ENCODE measurements at regions not wholly inside any gene's neighbourhood (a gene's known extent, or its start where the extent isn't known, plus 50 kb on each side); places are given as distances from the start of the nearest gene placed in this dataset.

DNA sequence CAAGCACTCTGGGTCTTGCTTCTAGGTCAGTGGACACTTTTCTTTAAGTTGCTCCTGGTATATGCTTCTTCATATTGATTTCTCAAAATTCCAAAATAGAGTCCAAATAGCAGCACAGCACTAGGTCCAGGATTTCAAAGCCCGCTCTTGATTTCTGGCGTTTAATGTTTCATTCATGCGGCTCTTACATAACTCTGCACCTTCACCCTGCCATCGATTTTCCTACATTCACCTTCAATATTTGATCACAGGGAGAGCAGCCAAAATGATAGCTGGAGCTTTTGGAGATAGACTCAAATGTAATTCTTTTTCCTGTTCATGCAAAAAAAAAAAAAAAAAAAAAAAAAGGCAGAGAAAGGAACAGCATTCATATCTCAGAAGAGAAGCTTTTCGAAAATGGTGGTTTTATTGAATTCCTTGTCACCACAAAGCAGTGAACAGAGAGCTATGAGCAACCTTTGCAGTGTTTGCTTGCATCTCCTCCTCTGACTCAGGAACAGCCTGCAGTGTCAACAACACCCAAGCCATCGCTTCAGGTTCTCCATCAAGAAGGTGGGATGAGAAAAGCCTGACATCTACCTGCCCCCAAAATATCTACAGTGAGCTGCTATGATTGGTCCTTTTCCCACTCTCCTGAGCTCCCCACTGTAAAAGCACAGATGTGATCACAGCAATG is 97.8 kb downstream of the MED10 start:
- H3K4me3 ChIP-seq (ENCODE audit: low read depth, low read length) = no peak overlapping the region
- TF ChIP-seq, protein P1, sequence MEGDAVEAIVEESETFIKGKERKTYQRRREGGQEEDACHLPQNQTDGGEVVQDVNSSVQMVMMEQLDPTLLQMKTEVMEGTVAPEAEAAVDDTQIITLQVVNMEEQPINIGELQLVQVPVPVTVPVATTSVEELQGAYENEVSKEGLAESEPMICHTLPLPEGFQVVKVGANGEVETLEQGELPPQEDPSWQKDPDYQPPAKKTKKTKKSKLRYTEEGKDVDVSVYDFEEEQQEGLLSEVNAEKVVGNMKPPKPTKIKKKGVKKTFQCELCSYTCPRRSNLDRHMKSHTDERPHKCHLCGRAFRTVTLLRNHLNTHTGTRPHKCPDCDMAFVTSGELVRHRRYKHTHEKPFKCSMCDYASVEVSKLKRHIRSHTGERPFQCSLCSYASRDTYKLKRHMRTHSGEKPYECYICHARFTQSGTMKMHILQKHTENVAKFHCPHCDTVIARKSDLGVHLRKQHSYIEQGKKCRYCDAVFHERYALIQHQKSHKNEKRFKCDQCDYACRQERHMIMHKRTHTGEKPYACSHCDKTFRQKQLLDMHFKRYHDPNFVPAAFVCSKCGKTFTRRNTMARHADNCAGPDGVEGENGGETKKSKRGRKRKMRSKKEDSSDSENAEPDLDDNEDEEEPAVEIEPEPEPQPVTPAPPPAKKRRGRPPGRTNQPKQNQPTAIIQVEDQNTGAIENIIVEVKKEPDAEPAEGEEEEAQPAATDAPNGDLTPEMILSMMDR (IDR thresholded peaks at IDR 0.05; ENCODE audit: control insufficient read depth, extremely low read depth, insufficient read depth) = no peak
- no peak for DNase-seq (ENCODE audit: low read depth)

DNA sequence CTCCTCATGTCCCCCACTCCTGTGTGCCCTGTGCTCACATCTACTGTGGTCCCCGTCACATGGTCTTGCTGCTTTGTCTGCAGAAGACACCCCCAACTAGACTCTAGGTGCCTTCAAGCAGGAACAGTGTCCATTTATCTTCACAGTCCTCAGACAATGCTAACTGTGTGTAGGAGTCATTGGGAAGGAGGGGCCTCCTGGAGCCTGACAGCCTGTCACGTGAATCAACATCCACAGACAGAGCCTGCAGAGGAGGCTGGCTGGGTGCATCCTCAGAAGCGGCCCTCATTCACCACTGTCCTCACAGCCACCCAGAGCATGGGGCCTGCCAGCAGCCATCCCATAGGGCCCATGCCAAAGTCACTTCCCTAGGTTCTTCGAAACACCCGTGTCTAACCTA is 98.7 kb downstream of the MED10 start:
- H3K4me3 ChIP-seq (ENCODE audit: low read depth, low read length) = no peak overlapping the region
- TF ChIP-seq, protein P1 (IDR thresholded peaks at IDR 0.05; ENCODE audit: control insufficient read depth, extremely low read depth, insufficient read depth) = no peak
- no peak for DNase-seq (ENCODE audit: low read depth)

- no peak overlapping the region for H3K4me3 ChIP-seq (ENCODE audit: low read depth, low read length)
- TF ChIP-seq, protein P1 (IDR thresholded peaks at IDR 0.05; ENCODE audit: control insufficient read depth, extremely low read depth, insufficient read depth) = no peak
- no peak for DNase-seq (ENCODE audit: low read depth)
Measured at GRCh38 chr5:6274846-6275543, 103.4 kb downstream of the MED10 start.

- no peak overlapping the region for H3K4me3 ChIP-seq (ENCODE audit: low read depth, low read length)
- DNase-seq (ENCODE audit: low read depth) = no peak
- TF ChIP-seq, protein P1 (IDR thresholded peaks at IDR 0.05; ENCODE audit: control insufficient read depth, extremely low read depth, insufficient read depth) = no peak
Measured at GRCh38 chr5:6273749-6274148, 104.6 kb downstream of the MED10 start.

- TF ChIP-seq, protein P1 (IDR thresholded peaks at IDR 0.05; ENCODE audit: control insufficient read depth, extremely low read depth, insufficient read depth) = no peak
- no peak overlapping the region for H3K4me3 ChIP-seq (ENCODE audit: low read depth, low read length)
- DNase-seq (ENCODE audit: low read depth) = no peak
Measured at GRCh38 chr5:6273090-6273735, 105.1 kb downstream of the MED10 start.

GRCh38 chr5:6269925-6270324 is 108.4 kb downstream of the MED10 start:
- TF ChIP-seq, protein P1 (IDR thresholded peaks at IDR 0.05; ENCODE audit: control insufficient read depth, extremely low read depth, insufficient read depth) = no peak
- no peak for DNase-seq (ENCODE audit: low read depth)
- H3K4me3 ChIP-seq (ENCODE audit: low read depth, low read length) = no peak overlapping the region
